CD4-positive, alpha-beta T cell treated with Interleukin-15 for 4 hours (primary cell): ENCODE measurements at regions not wholly inside any gene's neighbourhood (a gene's known extent, or its start where the extent isn't known, plus 50 kb on each side); places are given as distances from the start of the nearest gene placed in this dataset.

Source experiments
- DNase-seq: peaks from one replicate; pipeline ENCODE4 v3.0.0-alpha.2; 2020; ENCODE audit warnings: low spot score

DNA sequence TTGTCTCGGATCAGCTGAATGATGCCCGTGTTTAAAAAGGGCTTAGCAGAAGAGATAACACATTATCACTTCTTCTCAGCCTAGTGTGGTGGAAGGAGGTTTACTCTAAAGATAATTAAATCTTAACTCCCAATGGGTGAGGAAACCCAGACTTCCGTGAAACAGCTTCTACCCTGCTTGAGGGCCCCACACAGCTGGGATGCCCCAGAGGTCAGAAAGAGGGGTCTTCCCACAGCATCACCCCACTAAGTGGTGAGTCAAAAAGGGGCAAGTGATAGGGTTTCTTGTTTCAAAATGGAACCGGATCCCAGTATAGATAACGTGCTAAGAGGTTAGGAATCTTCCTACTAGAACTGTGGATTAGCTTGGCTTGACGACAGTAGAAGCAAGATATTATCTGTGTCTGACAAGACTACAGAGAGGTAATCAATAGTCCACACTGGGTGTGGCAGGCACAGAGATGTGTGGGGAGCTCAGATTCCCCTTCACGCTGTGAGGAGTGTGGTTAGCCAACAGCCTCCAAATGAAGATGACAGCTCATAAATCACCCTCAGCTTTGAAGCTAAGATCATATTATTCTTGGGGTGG, 129.6 kb upstream of the COPS8 start:
- DNase-seq = no peak

DNA sequence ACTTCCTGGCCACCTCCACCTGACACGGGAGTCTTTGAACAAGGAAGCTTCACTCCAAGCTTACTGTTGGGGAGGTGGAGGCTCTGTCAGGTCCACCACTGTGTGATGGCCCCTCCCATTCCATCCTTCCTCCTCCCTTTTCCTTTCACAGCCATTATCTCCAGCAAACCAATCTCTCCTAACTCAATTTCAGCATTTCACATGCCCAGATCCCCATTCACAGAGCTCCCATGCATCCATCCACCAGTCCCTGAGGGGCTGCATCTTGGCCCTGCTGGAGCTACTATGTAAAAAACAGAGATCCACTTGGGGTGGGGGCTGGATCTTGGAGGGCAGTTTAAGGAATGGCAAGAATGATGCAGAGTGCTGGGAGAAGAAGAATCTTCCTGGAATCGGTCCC, 129.0 kb upstream of the COPS8 start:
- no peak for DNase-seq

DNA sequence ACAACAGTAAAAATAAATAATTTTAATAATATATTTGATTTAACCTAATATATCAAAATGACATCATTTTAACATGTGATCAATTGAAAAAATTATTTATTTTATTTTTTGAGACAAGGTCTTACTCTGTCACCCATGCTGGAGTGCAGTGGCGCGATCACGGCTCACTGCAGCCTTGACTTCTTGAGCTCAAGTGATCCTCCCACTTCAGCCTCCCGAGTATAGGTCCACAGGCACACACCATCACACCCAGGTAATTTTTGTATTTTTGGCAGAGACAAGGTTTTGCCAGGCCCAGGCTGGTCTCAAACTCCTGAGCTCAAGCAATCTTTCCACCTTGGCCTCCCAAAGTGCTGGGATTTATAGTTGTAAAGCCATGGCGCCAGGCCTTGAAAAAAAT, 126.7 kb upstream of the COPS8 start:
- no peak for DNase-seq

DNA sequence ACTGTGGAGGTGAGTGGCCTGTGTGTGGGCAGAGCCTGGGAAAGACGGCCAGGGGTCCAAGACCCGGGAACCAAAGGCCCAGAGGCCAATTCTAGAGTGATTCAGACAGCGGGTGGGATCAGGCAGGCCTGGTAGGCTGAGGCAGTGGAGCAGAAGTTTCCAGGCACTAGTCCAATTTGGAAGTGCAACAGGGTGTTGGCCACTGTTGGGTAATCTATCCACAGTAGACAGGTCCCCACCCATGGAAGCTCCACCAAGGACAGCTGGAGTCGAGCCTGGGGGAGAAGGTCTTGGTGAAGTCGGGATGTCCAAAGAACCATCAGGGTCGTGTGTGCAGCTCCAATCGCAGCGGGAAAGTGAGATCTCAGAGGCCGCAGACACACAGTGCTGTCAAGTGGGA, 125.8 kb upstream of the COPS8 start:
- no peak for DNase-seq

DNA sequence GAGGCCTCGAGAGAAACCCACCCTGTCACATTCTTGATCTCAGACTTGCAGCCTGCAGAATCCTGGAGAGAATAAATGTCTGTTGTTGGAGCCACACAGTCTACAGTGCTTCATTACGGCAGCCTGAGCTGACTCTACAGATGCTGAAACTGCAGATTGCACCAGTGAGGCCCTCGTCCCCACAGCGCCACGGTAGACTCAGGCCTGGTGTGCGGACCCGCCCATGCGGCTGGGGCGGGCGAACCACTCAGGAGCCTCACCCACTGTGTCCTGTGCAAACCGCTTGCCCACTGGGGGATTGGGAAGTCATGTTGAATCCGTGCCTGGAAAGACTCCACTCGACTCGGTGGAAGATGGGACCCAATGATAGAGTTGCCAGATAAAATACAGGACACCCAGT, 125.2 kb upstream of the COPS8 start:
- no peak for DNase-seq

DNA sequence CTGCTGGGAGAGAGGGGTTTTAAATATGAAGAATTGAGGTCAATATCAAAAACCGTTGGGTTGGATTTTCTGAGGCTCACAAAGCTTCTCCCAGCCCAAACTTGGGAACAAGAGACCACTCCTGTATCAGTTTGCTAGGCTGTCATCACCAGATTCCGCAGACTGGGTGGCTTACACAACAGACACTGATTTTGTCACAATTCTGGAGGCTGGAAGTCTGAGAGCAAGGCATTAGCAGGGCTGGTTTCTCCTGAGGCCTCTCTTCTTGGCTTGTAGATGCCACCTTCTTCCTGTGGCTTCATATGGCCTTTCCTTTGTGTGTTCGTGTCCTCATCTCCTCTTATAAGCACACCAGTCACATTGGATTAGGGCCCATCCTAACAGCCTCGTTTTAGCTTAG, 122.9 kb upstream of the COPS8 start:
- no peak for DNase-seq

DNA sequence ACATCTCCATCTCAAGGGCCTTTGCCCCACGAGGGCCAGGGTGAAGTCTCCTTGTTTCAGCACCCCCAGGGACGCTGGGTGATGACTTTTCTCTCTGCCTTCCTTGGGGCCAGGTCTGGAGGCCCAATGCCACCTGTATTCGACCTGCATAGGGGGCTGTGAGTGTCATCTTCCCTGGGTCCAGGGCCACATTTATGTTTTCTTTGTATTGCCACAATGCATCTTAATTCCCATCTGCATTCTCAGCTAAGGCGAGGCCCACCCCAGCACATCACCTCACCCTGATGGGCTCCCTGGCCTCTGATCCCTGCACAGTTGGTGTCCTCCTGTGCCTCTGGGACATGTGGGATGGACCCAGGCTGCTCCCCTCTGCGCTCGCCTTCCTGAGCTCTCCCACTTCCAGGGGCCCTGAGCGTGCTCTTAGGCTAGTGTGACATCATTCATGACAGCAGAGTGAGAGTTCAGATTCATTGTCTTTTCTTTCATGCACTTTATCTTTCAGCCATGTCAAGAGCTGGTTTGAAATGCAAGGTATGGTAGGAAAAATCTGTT, 122.0 kb upstream of the COPS8 start:
- DNase-seq = no peak

DNA sequence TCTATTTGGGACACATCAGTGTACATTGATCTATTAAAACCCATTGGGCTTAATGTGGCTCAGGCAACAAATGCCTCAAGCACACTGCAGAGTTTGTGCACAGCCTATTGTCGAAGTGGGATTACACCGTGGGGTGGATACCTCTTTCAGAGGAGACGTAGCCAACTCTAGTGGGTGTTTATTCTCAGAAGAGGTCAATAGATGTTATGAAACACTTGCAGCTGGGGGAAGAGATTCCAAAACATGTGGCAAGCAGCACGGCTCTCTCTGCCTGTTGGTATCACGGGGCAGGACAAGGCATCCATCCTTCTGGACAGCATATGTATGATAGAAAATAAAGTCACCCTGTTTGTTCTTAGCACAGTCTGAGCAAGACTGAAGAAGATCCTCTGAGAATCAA, 121.4 kb upstream of the COPS8 start:
- no peak for DNase-seq

DNA sequence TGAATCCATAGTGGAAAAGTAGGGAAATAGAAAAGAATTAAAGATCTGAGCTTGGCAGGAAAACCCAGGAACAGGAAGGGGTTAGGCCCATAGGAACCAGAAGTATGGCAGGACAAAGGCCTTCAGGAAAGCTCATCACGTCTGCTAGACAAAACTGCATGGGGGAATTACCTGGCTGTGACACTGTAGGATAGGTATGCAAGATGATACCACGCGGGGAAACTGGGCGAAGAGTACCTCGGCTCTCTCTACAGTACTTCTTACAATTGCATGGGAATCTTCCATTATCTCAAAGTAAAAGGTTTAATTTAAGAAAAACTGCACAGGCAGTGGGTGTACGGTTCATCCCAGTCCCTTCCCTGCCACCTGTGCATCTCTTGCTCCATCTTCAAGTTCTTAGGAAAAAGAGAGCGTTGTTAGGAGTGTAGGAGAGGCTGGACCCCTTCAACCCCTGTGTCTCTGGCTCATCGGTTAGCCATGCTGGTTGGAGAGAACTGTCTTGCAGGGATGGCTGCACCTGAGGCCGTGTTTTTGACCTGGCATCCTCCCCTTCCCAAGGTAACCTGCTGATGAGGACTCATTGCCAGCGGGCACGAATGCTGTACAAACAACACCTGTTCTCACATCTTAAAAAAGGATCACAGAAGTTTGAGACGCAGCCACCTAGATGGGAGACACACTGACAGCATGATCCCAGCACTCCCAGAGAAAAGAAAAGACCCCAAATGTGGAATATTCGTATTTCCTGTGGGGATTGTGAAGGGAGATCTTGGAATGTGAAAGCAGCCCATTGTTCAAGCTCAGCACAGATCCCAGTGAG, 120.5 kb upstream of the COPS8 start:
- DNase-seq = no peak

DNA sequence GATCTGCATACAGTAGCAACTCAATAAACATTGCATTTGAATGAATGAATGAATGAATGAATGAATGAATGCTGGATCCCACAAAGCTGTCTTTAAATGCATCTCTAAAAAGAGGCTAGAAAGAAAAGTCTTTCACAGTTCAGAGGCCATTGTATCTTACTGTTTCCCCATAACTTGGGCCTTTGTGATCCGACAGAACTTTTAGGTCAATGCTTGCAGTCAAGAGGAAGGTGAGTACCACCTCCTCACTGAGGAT, 119.9 kb upstream of the COPS8 start:
- DNase-seq = no peak

DNA sequence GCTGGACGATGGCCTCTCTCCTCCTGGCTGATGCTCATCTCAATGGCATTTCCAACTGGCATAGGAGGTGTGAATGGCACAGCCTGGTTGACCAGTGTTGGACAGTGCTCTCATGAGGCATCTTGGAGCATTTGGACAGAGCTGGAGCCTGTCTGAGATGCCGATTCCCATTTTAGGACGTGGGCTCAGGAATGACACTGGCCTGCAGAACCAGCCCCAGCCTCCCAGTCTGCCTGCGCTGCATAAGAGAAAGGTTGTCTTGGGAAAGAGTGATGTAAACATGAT, 118.2 kb upstream of the COPS8 start:
- DNase-seq = no peak

DNA sequence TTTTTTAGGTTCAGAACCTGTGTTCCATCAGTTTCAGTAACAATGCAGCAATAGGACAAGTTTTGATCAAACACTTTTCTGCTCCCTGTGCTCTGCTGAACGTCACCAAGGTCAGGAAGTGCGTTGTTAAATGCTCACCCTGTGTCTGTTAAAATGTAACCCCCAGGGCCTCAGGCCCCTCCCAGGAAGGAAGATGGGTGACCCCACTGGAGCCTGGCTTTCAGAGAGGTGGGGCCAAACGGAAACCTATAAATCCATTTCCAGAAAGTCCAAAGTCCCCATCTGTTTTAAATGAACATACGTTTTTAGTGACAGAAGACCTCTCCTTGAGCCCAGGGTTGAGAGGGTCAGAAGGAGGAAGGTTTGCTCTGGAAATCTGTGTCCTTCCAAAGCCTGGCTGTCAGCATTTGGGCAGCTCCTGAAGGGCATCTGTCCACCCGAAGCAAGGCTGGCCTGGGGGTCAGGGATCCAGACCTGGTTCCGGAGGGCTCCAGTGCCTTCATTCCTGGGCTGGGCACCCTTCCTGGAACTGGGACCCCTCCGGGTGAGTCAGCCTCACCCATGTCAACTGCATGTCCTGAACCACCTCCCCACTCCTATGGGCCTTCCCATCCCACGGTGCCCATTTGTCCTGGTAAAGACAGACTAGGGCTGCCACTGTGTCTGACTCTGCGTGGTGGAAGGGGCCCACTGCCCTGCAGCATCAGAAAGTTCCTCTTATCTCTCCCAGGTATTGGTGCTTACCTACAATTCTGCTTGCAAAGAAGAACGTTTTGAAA, 117.4 kb upstream of the COPS8 start:
- no peak for DNase-seq

DNA sequence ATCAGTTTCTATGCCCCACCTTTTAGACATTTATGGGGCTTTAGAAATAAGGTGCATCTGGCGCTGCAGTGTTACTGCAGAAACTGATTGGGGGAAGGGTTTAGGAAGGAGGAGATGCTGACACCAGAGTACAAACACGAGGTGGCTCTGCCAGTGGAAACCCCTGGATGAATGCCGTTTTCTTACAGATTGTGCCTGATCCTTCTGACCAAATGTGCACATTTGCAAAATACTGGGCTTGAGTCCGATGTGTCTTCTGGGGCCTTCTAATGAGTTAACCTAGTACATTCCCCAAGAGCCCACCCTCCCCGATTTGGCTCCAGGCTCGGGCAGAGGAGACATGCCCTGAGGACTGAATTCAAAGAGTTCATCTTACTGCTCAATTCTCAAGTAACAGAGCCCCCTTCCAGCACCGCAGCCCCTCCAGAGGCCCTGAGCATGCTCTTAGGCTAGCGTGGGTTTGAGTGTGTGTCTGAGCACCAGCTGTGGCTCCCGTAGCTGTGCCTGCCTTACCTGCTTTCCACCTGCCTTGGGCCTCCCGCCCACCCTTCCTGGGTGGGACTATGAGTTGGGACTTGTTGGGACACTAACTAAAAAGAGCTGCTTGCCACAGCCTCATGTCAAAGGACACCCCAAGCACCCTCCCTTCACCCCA, 116.7 kb upstream of the COPS8 start:
- no peak for DNase-seq

DNA sequence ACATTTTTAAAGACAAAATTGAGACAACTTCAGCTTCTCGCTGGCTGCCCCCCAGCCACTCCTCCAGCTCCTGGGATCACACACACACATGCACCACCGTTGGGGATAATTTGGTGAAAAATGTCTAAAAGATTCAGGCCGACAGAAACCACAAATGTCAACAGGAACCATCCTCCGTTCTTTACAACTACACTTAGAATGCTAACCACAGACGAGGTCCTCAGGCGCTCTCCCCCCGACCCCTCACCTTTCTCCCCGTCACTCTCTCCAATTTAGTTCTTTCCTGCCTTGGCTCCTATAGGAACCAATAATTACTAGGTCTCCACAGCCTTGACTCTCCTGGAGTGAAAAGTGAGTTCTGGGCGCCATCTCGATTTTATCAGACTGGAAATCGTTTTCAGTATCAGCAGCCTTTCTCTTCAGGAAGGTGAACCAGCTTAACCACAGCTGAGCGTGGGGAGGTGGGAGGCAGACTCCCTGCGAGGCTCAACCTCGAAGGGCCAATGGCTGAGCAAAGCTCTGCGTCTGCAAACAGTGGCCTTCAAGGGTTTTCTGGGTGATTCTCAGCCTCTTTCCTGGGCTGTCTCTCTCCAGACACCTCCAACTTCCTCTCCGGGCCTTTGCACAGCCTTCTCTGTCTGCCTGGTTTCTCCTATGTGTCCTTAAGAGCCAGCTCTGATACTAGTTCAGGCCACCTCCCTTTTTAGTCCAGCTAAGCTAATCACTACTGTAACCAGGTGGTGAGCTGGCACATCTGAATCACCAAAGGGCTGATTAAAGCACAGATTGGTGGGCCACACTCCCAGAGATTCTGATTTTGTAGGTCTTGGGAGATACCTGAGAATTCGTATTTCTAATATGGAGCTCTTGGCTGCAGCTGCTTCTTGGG, 115.7 kb upstream of the COPS8 start:
- no peak for DNase-seq

DNA sequence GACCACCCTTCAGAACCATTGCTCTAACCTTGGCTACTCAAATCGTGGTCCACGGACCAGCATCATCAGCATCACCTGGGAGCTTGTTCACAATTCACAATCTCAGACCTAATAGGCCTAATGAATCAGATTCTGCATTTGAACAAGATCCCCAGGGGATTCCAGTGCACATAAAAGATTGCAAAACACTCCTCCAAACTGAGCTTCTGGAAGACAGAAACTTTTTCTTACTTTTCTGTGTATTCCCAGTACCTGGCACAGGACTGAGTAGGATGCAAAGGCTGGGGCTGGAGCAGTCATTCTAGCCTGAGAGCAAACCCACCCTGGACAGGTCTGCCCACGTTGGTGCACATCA, 115.1 kb upstream of the COPS8 start:
- DNase-seq = no peak

DNA sequence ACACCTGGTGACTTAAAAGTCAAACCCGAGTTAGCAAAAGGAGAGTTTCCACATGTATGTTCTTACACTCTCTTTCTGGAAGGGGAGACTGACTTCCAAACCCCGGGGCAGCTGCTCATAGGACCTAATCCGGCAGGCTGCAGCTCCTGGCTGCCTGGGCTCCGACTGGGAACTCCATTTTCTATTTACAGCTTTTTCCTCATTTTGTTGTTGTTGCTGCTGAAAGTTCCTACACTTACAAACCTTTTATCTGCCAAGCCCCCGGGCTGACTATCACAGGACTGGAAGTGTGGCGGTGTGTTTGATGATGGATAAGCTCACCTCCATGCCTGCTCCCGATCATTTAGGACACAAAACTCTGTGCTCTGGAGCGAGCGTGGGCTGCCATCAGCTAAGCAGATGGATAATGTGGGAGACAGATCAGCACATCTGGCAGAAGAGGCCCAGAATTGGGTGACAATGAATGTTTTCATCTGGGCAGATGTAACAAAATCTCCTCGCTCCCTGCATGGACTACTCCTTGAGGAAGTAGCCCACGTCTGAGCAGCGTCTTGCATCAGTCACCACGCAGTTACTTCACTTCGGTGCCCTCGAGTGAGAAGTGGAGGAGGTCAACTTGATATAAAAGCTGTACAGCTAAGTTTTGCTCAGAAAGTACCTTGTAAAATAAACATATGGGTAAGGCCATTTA, 114.4 kb upstream of the COPS8 start:
- DNase-seq = no peak

DNA sequence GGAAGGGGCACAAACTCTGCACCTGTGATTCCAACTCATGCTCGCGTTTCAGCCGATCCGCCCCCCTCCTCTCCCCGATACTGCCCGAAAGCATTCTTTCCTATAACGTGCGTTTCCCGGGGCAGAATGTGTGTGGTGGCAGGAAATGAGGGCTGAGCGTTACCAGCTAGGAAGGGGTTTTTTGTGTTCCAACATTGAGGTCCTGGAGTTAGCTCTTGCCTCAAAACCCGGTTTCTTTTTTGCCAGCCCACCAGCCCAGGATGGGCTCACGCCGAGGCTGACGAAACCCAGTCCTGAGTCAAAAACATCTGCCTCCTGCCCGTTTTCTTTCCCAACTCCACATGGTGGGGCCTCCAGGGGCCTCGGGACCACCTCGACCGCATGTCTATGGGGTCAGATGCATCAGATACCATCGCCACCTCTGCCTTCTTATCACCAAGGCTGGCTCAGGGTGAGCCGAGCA, 113.7 kb upstream of the COPS8 start:
- DNase-seq = no peak

DNA sequence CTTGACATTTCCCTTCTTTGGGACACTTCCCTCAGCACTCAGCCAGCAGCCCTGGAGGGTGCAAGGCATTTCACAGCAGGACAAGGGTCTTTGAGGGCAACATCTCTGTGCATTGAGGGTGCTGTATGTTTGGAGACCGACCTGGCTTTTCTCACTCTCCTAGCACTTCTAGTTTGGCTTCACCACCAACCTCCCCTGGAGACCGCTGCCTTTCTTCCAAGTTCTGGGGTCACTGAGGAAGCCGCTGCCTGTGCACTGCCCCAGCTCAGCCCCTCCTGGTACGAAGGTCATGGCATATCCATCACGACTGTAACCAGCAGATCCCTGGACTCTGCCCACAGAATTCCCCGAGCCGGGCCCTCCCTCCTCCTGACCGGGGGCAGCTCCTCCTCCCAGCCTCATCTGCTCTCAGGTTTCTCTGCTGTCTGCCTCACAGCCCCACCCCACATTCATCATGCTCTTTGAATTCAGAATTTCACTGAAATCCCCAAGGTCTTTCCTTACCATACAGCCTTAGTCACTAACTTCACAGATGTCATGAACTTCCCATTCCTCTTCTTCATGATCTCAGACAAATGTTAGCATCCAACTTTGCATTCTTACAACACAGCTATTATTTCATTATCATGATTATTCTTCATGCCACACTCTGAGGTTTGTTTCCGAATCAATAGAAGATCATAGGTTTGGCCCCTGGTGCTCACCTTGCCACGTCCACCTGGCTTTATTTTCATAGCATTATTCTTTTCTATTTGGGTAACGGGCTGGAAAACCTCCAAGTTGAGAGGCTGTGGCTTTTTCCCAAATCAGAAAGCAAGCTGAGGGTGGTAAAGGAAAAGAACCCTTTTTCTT, 113.0 kb upstream of the COPS8 start:
- DNase-seq = no peak

DNA sequence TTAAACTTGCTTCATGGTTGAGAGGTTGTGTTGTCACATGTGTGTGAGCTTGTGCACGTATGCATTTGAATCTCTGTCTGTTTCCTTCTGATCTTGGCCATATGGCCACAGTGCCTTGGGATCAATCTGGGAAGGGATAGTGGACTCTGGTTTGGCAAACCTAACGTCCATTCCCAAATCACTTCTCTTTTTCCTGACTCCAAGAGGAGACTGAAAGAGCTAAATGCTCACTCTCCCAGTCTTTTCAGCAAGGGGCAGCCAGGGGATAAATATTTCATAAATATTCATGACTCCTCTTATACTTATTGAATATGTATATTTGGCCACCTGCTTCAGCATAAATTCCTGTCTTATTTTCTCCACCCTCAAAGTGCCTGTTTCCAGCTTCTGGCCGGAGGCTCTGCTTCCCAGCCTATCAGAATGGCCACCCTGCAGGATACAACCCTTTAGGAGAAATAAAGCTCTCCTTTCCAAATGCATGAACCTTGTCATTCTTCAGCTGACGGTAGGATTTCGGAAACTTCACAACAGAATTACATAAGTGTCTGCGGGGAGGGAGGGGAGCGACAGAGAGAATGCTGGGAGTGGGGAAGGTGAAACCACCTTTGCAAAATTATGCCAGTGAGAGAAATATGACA, 112.2 kb upstream of the COPS8 start:
- DNase-seq = no peak

DNA sequence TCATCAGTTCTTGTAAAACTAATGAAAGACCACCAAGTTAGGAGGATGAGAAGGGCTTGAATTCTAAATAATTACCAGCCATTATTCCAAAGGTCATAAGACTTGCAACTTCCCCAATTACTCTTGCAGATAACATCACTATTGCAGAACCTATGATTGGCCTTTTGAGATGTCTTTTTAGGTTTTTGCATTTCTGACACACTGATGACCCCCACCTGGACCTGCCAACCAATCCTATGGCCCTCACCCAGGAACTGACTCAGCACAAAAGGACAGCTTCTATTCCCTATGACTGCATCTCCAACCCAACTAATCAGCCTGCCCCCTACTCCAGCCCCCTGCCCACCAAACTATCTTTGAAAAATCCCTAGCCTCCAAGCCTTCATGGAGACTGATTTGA, 111.5 kb upstream of the COPS8 start:
- DNase-seq = no peak
